ENCODE measurements at regions not wholly inside any gene's neighbourhood (a gene's known extent, or its start where the extent isn't known, plus 50 kb on each side); places are given as distances from the start of the nearest gene placed in this dataset.

- TF ChIP-seq, protein P1, sequence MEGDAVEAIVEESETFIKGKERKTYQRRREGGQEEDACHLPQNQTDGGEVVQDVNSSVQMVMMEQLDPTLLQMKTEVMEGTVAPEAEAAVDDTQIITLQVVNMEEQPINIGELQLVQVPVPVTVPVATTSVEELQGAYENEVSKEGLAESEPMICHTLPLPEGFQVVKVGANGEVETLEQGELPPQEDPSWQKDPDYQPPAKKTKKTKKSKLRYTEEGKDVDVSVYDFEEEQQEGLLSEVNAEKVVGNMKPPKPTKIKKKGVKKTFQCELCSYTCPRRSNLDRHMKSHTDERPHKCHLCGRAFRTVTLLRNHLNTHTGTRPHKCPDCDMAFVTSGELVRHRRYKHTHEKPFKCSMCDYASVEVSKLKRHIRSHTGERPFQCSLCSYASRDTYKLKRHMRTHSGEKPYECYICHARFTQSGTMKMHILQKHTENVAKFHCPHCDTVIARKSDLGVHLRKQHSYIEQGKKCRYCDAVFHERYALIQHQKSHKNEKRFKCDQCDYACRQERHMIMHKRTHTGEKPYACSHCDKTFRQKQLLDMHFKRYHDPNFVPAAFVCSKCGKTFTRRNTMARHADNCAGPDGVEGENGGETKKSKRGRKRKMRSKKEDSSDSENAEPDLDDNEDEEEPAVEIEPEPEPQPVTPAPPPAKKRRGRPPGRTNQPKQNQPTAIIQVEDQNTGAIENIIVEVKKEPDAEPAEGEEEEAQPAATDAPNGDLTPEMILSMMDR (IDR thresholded peaks at IDR 0.05), result no peak
- TF ChIP-seq EZH2 (IDR thresholded peaks at IDR 0.05; ENCODE audit: borderline replicate concordance, insufficient read depth, low read depth, low read length, poor library complexity, severe bottlenecking), result no peak
These were observed 868.5 kb downstream of the FAT4 start for GRCh38 chr4:126183206-126183605.

Measured in B cell (primary cell).